Liver (tissue), 8 donors: ENCODE measurements at regions not wholly inside any gene's neighbourhood (a gene's known extent, or its start where the extent isn't known, plus 50 kb on each side); places are given as distances from the start of the nearest gene placed in this dataset.

Source experiments
- DNase-seq: peaks from one replicate; pipeline ENCODE4 v3.0.0-alpha.2; 2017; ENCODE audit warnings: low spot score
- H3K27ac ChIP-seq, 2 donors: one replicate each; pipeline ENCODE4 v1.7.0; 2013; ENCODE audit warnings: inconsistent platforms in 2 of 2, low read length in 2 of 2, control low read depth in 1 of 2, low read depth in 1 of 2, mild to moderate bottlenecking in 1 of 2
- H3K27me3 ChIP-seq, 4 donors: one replicate each; pipeline versions ENCODE4 v1.6.1 to v1.7.0; 2013; ENCODE audit warnings: low read length in 3 of 4, inconsistent platforms in 1 of 4, mild to moderate bottlenecking in 1 of 4, moderate library complexity in 1 of 4; ENCODE audit not compliant: control insufficient read depth in 4 of 4, insufficient read depth in 4 of 4
- H3K36me3 ChIP-seq, 4 donors: one replicate each; pipeline versions ENCODE4 v1.6.1 to v1.7.0; 2013; ENCODE audit warnings: low read length in 3 of 4, mild to moderate bottlenecking in 3 of 4, low read depth in 1 of 4, moderate library complexity in 1 of 4; ENCODE audit not compliant: control insufficient read depth in 4 of 4, insufficient read depth in 3 of 4
- H3K4me1 ChIP-seq, 4 donors: one replicate each; pipeline versions ENCODE4 v1.6.1 to v1.7.0; 2013; ENCODE audit warnings: low read length in 3 of 4, mild to moderate bottlenecking in 3 of 4, moderate library complexity in 1 of 4; ENCODE audit not compliant: control insufficient read depth in 4 of 4, insufficient read depth in 4 of 4
- H3K4me3 ChIP-seq, 3 donors: one replicate each; pipeline versions ENCODE4 v1.6.1 to v1.7.0; 2013; ENCODE audit warnings: low read length in 3 of 3, control low read depth in 1 of 3, low read depth in 1 of 3, mild to moderate bottlenecking in 1 of 3
- H3K9ac ChIP-seq, 2 donors: one replicate each; pipeline ENCODE4 v1.7.0; 2013; ENCODE audit warnings: low read length in 2 of 2, mild to moderate bottlenecking in 2 of 2, moderate library complexity in 2 of 2, control low read depth in 1 of 2, low read depth in 1 of 2
- H3K9me3 ChIP-seq, 4 donors: one replicate each; pipeline versions ENCODE4 v1.6.1 to v1.7.0; 2013; ENCODE audit warnings: low read length in 3 of 4; ENCODE audit not compliant: control insufficient read depth in 4 of 4
- ATF3 ChIP-seq: IDR thresholded peaks from 2 replicates; pipeline ENCODE4 v1.6.1; 2016; ENCODE audit warnings: antibody characterized with exemption
- CTCF ChIP-seq: fragments of 150-350 bp; IDR thresholded peaks from 2 replicates; pipeline ENCODE4 v1.5.1; 2017; ENCODE audit warnings: improper control_type of control experiment, low read depth, low read length; ENCODE audit not compliant: missing input control
- EGR1 ChIP-seq, 2 donors: IDR thresholded peaks; 2 replicates each; pipeline ENCODE4 v1.6.1; 2016 to 2018; ENCODE audit warnings: antibody characterized with exemption in 2 of 2, low read depth in 2 of 2
- FOXA1 ChIP-seq: IDR thresholded peaks from 2 replicates; pipeline ENCODE4 v1.6.1; 2016; ENCODE audit warnings: antibody characterized with exemption
- FOXA2 ChIP-seq: IDR thresholded peaks from 2 replicates; pipeline ENCODE4 v1.6.1; 2016; ENCODE audit warnings: antibody characterized with exemption
- HNF4A ChIP-seq, 2 donors: conservative IDR thresholded peaks; 2 replicates each; pipeline ENCODE4 v1.6.1; 2016; ENCODE audit warnings: antibody characterized with exemption in 2 of 2, mild to moderate bottlenecking in 2 of 2
- HNF4G ChIP-seq: IDR thresholded peaks from 2 replicates; pipeline ENCODE4 v1.6.1; 2016; ENCODE audit warnings: antibody characterized with exemption
- JUND ChIP-seq, 2 donors: IDR thresholded peaks; 2 replicates each; pipeline ENCODE4 v1.6.1; 2016; ENCODE audit warnings: antibody characterized with exemption in 2 of 2
- MAX ChIP-seq: IDR thresholded peaks from 2 replicates; pipeline ENCODE4 v1.6.1; 2016; ENCODE audit warnings: antibody characterized with exemption
- NR2F2 ChIP-seq: IDR thresholded peaks from 2 replicates; pipeline ENCODE4 v1.6.1; 2016; ENCODE audit warnings: antibody characterized with exemption
- RAD21 ChIP-seq, 2 donors: IDR thresholded peaks; 2 replicates each; pipeline ENCODE4 v1.6.1; 2016; ENCODE audit warnings: antibody characterized with exemption in 2 of 2, mild to moderate bottlenecking in 2 of 2
- REST ChIP-seq: IDR thresholded peaks from 2 replicates; pipeline ENCODE4 v1.6.1; 2016; ENCODE audit warnings: antibody characterized with exemption, mild to moderate bottlenecking
- SP1 ChIP-seq: IDR thresholded peaks from 2 replicates; pipeline ENCODE4 v1.6.1; 2018; ENCODE audit warnings: antibody characterized with exemption, mild to moderate bottlenecking
- TAF1 ChIP-seq: conservative IDR thresholded peaks from 2 replicates; pipeline ENCODE4 v1.6.1; 2016; ENCODE audit warnings: antibody characterized with exemption, mild to moderate bottlenecking
- ZBTB33 ChIP-seq: IDR thresholded peaks from 2 replicates; pipeline ENCODE4 v1.6.1; 2016; ENCODE audit warnings: antibody characterized with exemption
- WGBS: extraction: QIAGEN DNeasy Blood & Tissue Kit; methylation state at CpG from one replicate; pipeline ENCODE4 v1.1.7; 2013; 5-methylcytosine and 5-hydroxymethylcytosine counted together
- donor health status: healthy.
- donor health status: healthy.
- donor health status: healthy.
- donor health status: healthy.
- donor health status: healthy.

GRCh38 chrX:113009837-113010236, 169.2 kb upstream of the AMOT start:
- Histone ChIP-seq H3K4me3 (no peak overlapping the region), H3K9ac (no peak overlapping the region), H3K4me1 (no peaks in the 10 kb centered on the region), H3K27me3 (peaks cover 0 to 4% (median 0%) of the 10 kb centered on the region in 4 donors), H3K9me3 (no peaks in the 10 kb centered on the region), H3K36me3 (no peaks in the 10 kb centered on the region), H3K27ac (no peak overlapping the region)
- 100% methylated on average over 1 of the region's 1 CpG for WGBS
- no peak for DNase-seq
- TF ChIP-seq MAX (no peak), HNF4G (no peak), RAD21 (IDR thresholded peaks at IDR 0.05) (no peak), NR2F2 (no peak), JUND (IDR thresholded peaks at IDR 0.05) (no peak), REST (no peak), EGR1 (IDR thresholded peaks at IDR 0.05; ENCODE audit: low read depth in 2 of 2) (no peak), ZBTB33 (no peak), ATF3 (no peak), FOXA1 (no peak), CTCF (no peak), FOXA2 (no peak), HNF4A (conservative IDR thresholded peaks at IDR 0.05) (no peak), SP1 (no peak)

- H3K9me3 ChIP-seq, result no peaks in the 10 kb centered on the region
- TF ChIP-seq CTCF (no peak), TAF1 (no peak), HNF4G (no peak), SP1 (no peak), HNF4A (conservative IDR thresholded peaks at IDR 0.05) (no peak), FOXA2 (no peak), NR2F2 (no peak), RAD21 (IDR thresholded peaks at IDR 0.05) (no peak), ATF3 (no peak), ZBTB33 (no peak)
- no peaks in the 10 kb centered on the region for H3K4me1 ChIP-seq
- peaks cover 0 to 4% (median 0%) of the 10 kb centered on the region in 4 donors for H3K27me3 ChIP-seq
- WGBS, result 62% methylated on average over 3 of the region's 3 CpGs
- H3K4me3 ChIP-seq, result no peak overlapping the region
- no peaks in the 10 kb centered on the region for H3K36me3 ChIP-seq
- DNase-seq, result no peak
- H3K27ac ChIP-seq, result no peak overlapping the region
- H3K9ac ChIP-seq, result no peak overlapping the region
These were observed 168.4 kb upstream of the AMOT start for GRCh38 chrX:113009029-113009428.
